Adipocyte (in vitro differentiated cells): ENCODE measurements at regions not wholly inside any gene's neighbourhood (a gene's known extent, or its start where the extent isn't known, plus 50 kb on each side); places are given as distances from the start of the nearest gene placed in this dataset.
"Not testable (repeated sequence)": the region's sequence is repeated elsewhere in the genome, so short reads cannot be mapped to it uniquely, and the experiment has no call there.

ENCODE experiments used
- DNase-seq: peaks from one replicate; pipeline ENCODE4 v3.0.0-alpha.2; 2015; ENCODE audit warnings: low read depth
- H3K27me3 ChIP-seq: replicated peaks from 2 replicates; pipeline ENCODE4 v1.7.0; 2013; ENCODE audit warnings: mild to moderate bottlenecking, low read length, moderate library complexity; ENCODE audit not compliant: control insufficient read depth, insufficient read depth
- H3K36me3 ChIP-seq: 2 replicates; pipeline ENCODE4 v1.7.0; 2013; ENCODE audit warnings: low read length, mild to moderate bottlenecking, moderate library complexity; ENCODE audit not compliant: control insufficient read depth, insufficient read depth, severe bottlenecking
- H3K4me1 ChIP-seq: 2 replicates; pipeline ENCODE4 v1.7.0; 2013; ENCODE audit warnings: mild to moderate bottlenecking, low read length, moderate library complexity; ENCODE audit not compliant: control insufficient read depth, insufficient read depth
- H3K4me3 ChIP-seq: 2 replicates; pipeline ENCODE4 v1.7.0; 2013; ENCODE audit warnings: mild to moderate bottlenecking, low read length, moderate library complexity
- H3K9ac ChIP-seq: 2 replicates; pipeline ENCODE4 v1.7.0; 2013; ENCODE audit warnings: mild to moderate bottlenecking, low read length, moderate library complexity
- H3K9me3 ChIP-seq: 2 replicates; pipeline ENCODE4 v1.7.0; 2013; ENCODE audit warnings: mild to moderate bottlenecking, low read length, moderate library complexity; ENCODE audit not compliant: control insufficient read depth

DNA sequence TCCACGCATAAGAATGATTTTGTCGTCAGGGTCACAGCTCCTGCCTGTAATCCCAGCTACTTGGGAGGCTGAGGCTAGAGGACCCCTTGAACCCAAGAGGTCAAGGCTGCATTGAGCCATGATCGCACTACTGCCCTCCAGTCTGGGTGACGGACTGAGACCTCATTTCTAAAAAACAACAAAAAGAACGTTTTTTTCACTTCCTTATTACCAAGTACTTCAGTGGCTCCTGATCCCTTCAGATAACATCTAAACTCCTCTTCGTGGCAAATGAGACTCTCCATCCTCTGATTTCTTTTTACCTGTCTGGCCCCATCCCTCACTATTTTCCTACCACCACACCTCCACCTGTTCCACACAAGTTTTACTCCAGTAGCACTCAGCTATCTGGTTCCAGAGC lies 105.4 kb upstream of the TLK1 start:
- Histone ChIP-seq H3K36me3 (no peaks in the 10 kb centered on the region), H3K4me3 (no peak overlapping the region), H3K4me1 (no peaks in the 10 kb centered on the region), H3K9me3 (no peaks in the 10 kb centered on the region), H3K27me3 (no peaks in the 10 kb centered on the region), H3K9ac (no peak overlapping the region)
- DNase-seq: no peak

DNA sequence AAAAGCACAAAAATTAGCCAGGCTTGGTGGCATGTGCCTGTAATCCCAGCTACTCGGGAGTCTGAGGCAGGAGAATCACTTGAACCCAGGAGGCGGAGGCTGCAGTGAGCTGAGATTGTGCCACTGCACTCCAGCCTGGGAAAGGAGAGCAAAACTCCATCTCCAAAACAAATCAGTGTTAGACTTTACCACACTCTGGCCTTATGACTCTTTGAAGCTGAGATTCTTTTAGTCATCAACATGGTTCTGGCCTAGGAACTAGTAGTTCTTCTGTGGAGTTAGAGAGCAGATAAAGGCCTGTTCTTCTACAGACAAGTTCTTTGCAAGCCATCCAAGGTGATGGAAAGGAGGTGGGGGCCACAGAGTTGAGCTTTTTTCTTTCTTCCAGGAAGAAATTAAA lies 100.8 kb upstream of the TLK1 start:
- not testable (repeated sequence) for DNase-seq, H3K9me3 ChIP-seq, H3K9ac ChIP-seq, H3K27me3 ChIP-seq, H3K36me3 ChIP-seq, H3K4me3 ChIP-seq, H3K4me1 ChIP-seq

DNA sequence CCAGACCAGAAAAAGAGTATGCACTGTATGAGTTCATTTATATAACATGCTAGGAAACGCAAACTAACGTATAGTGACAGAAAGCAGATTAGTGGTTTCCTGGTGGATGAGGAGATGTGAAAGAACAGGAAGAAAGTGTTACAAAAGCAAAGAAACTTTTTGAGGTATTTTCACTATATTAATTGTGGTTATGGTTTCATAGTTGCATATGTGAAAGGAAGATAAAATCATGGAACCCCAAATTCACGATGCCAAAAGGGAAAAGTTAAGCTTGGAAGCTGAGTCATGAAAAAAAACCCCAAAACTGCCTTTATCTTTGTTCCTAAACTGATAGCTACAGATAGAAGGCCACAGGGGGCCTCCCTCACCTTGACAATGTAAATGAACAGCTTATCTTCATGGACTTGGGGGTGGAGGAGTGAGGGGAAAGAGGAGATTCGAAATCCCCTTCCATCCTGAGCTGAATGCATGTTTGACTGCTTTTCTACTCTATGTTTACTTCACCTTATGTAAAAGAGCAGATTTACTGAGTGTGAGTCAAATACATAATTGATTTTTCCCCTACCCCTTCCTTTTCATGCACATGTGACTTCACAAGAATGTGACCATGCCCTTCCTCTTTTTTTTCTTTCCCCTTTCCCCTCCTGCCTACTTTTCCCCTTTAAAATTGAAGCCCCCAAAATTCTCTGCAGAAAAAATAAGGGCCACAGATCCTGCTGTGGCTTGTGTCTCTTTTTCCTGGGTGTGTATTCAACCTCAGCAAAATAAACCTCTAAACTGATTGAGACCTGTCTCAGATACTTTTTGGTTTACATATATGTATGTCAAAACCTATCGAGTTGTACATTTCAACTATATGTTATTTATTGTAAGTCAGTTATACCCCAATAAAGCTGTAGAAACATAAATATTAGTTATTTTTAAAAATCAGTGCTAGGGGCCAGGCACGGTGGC lies 100.1 kb upstream of the TLK1 start:
- DNase-seq: no peak
- Histone ChIP-seq H3K4me1 (no peaks in the 10 kb centered on the region), H3K36me3 (no peaks in the 10 kb centered on the region), H3K9ac (no peak overlapping the region), H3K9me3 (no peaks in the 10 kb centered on the region), H3K27me3 (no peaks in the 10 kb centered on the region), H3K4me3 (no peak overlapping the region)

DNA sequence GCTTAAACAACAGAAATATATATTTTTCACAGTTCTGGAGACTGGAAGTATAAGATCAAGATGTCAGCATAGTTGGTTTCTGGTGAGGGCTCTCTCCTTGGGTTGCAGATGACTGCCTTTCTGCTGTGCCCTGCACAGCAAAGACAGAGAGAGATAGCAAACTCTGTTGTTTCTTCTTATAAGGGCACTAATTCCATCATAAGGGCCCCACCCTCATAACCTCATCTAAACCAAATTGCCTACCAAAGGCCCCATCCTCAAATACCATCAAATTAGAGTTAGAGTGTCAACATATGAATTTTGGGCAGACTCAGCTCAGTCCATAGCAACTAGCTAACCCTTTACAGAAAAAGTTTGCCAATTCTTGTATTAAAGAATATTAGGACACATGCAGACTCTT lies 94.0 kb upstream of the TLK1 start:
- no peak overlapping the region for H3K4me3 ChIP-seq
- no peaks in the 10 kb centered on the region for H3K4me1 ChIP-seq
- peaks cover 5% of the 10 kb centered on the region for H3K9me3 ChIP-seq
- H3K9ac ChIP-seq: no peak overlapping the region
- H3K27me3 ChIP-seq: no peaks in the 10 kb centered on the region
- no peaks in the 10 kb centered on the region for H3K36me3 ChIP-seq
- DNase-seq: no peak

DNA sequence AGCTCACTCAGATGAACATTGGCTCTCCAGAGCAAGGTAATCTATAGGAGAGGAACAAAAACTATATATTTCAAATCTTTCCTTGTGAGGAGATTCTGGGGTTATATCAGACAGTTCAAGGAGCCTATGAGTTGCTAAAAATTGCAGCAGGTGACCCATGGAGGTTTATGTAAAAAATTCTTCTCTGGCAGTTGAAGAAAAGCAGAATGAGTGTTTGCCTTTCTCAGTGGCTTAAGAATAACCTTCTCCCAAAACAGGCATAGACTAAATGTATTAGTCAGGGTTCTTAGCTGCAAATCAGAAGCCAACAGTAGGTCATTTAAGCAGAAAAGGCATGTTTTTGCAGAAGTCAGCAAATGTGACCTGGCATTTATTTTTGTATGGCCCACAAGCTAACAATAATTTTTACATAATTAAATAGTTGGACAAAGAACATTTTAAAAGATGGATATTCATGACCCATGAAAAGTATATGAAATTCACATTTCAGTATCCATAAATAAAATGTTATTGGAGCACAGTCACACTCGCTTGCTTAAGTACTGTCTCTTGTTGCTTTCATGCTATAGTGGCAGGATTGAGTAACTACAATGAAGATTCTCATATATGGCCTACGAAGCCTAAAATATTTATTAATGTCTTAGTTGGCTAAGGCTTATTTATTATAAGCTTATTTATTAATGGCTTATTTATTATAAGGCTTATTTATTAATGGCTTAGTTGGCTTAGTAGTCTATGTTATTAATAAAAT lies 93.4 kb upstream of the TLK1 start:
- Histone ChIP-seq H3K9ac (no peak overlapping the region), H3K4me3 (no peak overlapping the region), H3K9me3 (peaks cover 5% of the 10 kb centered on the region), H3K4me1 (peaks cover 4% of the 10 kb centered on the region), H3K36me3 (no peaks in the 10 kb centered on the region), H3K27me3 (no peaks in the 10 kb centered on the region)
- no peak for DNase-seq

DNA sequence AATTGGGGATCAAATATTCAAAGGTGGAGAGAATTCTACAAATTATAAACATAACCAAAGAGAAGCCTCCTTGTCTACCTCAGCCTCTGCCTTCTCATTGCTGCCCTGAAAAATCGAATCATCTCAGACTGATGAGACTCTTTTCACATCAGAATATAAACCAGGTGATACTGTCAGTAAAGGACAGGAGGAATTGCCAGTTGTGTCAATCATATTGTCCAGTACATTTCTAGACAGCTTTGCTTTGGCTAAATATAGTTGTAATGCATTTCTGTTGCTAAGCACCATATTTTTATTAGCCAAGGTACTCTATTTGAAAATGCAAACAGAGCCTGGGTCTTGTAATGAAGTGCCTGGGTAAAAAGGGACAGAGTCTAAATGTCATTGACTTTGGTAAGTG lies 92.6 kb upstream of the TLK1 start:
- no peak overlapping the region for H3K4me3 ChIP-seq
- DNase-seq: no peak
- no peaks in the 10 kb centered on the region for H3K27me3 ChIP-seq
- H3K4me1 ChIP-seq: peaks cover 4% of the 10 kb centered on the region
- no peaks in the 10 kb centered on the region for H3K36me3 ChIP-seq
- H3K9me3 ChIP-seq: peaks cover 5% of the 10 kb centered on the region
- no peak overlapping the region for H3K9ac ChIP-seq

DNA sequence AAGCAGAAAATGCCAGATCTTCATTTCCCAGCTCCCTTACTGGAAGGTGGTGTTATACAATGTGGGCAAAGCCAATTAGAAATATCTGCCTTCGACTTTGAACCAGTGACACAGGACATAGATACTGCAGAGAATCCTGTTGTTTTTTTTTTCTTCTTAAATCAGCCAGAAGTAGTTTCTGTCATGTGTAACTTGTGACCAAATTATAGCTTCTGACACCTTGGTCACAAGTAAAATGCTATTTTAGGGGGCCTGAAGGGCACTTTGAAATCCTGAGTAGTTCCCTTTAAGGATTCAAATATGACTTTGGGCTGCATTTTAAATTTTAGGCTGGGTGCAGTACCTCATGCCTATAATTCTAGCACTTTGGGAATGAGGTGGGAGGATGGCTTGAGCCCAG lies 89.0 kb upstream of the TLK1 start:
- H3K36me3 ChIP-seq: no peaks in the 10 kb centered on the region
- H3K27me3 ChIP-seq: no peaks in the 10 kb centered on the region
- H3K9me3 ChIP-seq: peaks cover 16% of the 10 kb centered on the region
- DNase-seq: no peak
- H3K4me3 ChIP-seq: no peak overlapping the region
- peaks cover 11% of the 10 kb centered on the region for H3K4me1 ChIP-seq
- no peak overlapping the region for H3K9ac ChIP-seq

DNA sequence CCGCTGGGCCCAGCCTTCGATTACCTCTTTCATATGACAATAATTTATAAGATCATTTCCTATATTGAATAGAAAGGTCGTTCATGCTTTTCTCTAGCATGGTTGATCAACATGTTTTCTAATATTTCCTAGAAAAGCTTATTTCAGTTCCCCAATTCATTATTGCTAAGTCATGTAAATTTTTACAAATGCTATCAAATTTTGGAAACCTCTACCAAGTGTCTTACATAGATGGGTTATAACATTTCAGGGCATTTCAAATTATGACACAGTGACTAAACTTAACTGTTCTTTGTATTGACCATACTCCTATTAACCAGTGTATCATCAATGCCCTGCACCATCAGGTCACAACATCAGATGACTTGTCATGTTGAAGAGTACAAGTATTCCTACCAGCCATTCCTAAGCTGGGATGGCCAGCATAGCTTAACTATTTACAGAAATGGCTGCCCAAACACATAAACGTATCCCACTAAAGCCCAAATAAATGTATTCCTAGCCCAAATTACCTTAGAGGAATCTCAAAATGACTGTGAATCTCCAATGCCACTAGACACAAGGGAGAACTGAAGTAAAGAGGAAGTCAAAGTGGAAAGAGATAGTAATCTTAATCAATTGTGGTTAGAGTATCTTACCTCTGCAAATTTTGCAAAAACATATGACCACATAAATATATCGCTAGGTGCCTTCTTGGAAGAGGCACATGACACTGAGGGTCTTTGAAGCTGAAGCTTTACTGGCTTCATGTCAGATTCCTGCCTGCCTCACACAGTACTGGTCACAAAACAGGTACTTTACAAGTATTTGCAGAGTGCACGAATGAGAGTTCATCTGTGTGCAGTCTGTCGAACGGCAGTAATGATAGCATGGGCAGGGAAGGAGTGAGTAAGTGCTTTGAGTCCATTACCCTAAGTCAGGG lies 87.3 kb upstream of the TLK1 start:
- Histone ChIP-seq H3K27me3 (no peaks in the 10 kb centered on the region), H3K4me1 (peaks cover 16% of the 10 kb centered on the region), H3K36me3 (no peaks in the 10 kb centered on the region), H3K9me3 (peaks cover 14% of the 10 kb centered on the region), H3K4me3 (no peak overlapping the region), H3K9ac (no peak overlapping the region)
- no peak for DNase-seq

DNA sequence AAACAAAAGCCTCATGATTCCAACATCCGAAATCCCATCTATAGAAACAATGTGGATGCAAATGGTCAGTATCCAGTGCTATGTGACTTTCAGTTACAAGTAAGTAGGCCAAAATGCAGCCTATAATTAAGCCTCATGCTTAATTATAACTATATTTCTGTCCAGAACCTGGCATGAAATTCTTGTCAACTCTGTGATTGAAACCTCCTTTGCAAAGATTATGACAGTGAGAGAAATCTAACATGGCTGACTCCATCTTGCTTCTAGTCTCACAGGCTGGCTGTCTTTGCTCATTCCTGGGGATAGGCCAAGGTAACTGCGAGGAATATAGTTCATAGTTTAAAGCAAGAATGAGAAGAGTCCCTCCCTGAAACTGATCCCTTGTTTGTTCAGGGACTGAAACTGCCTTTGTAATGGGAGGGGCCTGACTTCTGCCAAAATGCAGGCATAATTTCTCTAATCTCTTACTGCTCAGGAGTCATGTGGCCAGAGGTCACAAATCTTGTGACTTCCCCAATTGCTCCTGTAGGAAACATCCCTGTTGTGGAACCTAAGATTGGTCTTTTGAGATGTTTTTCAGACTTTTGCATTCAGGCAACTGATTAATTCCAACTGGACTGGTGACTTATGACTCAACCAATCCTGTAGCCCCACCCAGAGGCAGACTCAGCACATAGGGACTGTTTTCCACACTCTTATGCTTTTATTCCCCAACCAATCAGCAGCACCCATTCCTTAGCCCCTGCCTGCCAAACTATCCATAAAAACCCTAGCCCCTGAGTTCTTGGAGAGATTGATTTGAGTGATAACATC lies 84.5 kb upstream of the TLK1 start:
- Histone ChIP-seq H3K4me3 (peak overlapping the region; percentile 39), H3K9ac (peak overlapping the region; percentile 56), H3K4me1 (peaks cover 16% of the 10 kb centered on the region), H3K9me3 (peaks cover 14% of the 10 kb centered on the region), H3K27me3 (no peaks in the 10 kb centered on the region), H3K36me3 (no peaks in the 10 kb centered on the region)
- DNase-seq: peak; percentile 27

DNA sequence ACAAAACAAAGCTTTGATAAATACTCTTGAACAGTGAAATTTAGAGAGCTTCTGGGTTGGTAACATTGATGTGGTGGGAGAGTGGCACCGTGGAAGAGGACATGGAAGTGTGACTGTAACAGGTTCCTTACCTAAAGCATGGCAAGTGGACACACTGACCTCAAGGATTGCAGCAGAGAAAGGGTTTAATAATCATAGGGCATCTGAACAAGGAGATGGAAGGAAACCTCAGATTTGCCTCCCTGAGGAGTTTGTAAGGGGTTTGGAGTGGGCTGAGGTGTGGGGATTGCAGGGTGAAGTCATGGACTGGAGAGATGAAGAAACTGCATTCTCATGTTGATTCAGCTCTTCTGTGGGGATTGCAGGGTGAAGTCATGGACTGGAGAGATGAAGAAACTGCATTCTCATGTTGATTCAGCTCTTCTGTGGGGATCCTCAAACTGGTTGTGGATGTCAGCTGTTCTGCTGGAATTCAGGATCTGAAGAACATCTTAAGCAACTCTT lies 83.8 kb upstream of the TLK1 start:
- Histone ChIP-seq H3K9ac (no peak overlapping the region), H3K9me3 (peaks cover 14% of the 10 kb centered on the region), H3K36me3 (no peaks in the 10 kb centered on the region), H3K4me1 (peaks cover 16% of the 10 kb centered on the region), H3K4me3 (no peak overlapping the region), H3K27me3 (no peaks in the 10 kb centered on the region)
- peak; percentile 80 for DNase-seq
